ENCODE measurements at regions not wholly inside any gene's neighbourhood (a gene's known extent, or its start where the extent isn't known, plus 50 kb on each side); places are given as distances from the start of the nearest gene placed in this dataset.

- TF ChIP-seq CTCF (CRISPR knock-in tag; IDR thresholded peaks at IDR 0.05) (no peak), MXD1 (CRISPR knock-in tag; IDR thresholded peaks at IDR 0.05) (no peak), ZNF333 (CRISPR knock-in tag; IDR thresholded peaks at IDR 0.05; ENCODE audit: borderline replicate concordance) (no peak), ZNF24 (IDR thresholded peaks at IDR 0.05) (no peak), JUND (CRISPR knock-in tag; IDR thresholded peaks at IDR 0.05) (no peak), THAP8 (CRISPR knock-in tag; IDR thresholded peaks at IDR 0.05; ENCODE audit: borderline replicate concordance) (no peak), BRF2 (CRISPR knock-in tag; IDR thresholded peaks at IDR 0.05) (no peak), KAT8 (CRISPR knock-in tag; IDR thresholded peaks at IDR 0.05) (no peak), MXD3 (CRISPR knock-in tag; IDR thresholded peaks at IDR 0.05) (no peak), PPARG (CRISPR knock-in tag; conservative IDR thresholded peaks at IDR 0.05) (no peak), E2F5 (CRISPR knock-in tag; conservative IDR thresholded peaks at IDR 0.05) (no peak), TEAD2 (CRISPR knock-in tag; IDR thresholded peaks at IDR 0.05) (no peak), ZNF775 (CRISPR knock-in tag; IDR thresholded peaks at IDR 0.05; ENCODE audit: borderline replicate concordance) (no peak)
Measured at GRCh38 chr18:45175511-45175910, 439.8 kb upstream of the SLC14A2 start.
